Trophoblast cell (in vitro differentiated cells and primary cell): ENCODE measurements at regions not wholly inside any gene's neighbourhood (a gene's known extent, or its start where the extent isn't known, plus 50 kb on each side); places are given as distances from the start of the nearest gene placed in this dataset.
A peak's percentile ranks its signal among the peaks of the same experiment; 100 is the strongest.

Experiments used
- DNase-seq, 2 donors: peaks; one replicate each; pipeline ENCODE4 v3.0.0-alpha.2; 2016
- H2AFZ ChIP-seq: 2 replicates; pipeline ENCODE4 v1.6.1; 2013; ENCODE audit warnings: low read length, moderate library complexity, mild to moderate bottlenecking; ENCODE audit not compliant: insufficient read depth, poor library complexity
- H2AK5ac ChIP-seq: 2 replicates; pipeline ENCODE4 v1.6.1; 2013; ENCODE audit warnings: mild to moderate bottlenecking, low read length
- H2BK120ac ChIP-seq: 2 replicates; pipeline ENCODE4 v1.6.1; 2013; ENCODE audit warnings: low read length, mild to moderate bottlenecking, moderate library complexity; ENCODE audit not compliant: insufficient read depth, poor library complexity
- H2BK12ac ChIP-seq: 2 replicates; pipeline ENCODE4 v1.6.1; 2013; ENCODE audit warnings: mild to moderate bottlenecking, low read length, moderate library complexity
- H2BK5ac ChIP-seq: 2 replicates; pipeline ENCODE4 v1.6.1; 2013; ENCODE audit warnings: low read length, low read depth, moderate library complexity, mild to moderate bottlenecking; ENCODE audit not compliant: poor library complexity
- H3K14ac ChIP-seq: 2 replicates; pipeline ENCODE4 v1.6.1; 2013; ENCODE audit warnings: mild to moderate bottlenecking, low read length
- H3K18ac ChIP-seq: 2 replicates; pipeline ENCODE4 v1.6.1; 2013; ENCODE audit warnings: mild to moderate bottlenecking, low read length
- H3K23ac ChIP-seq: 2 replicates; pipeline ENCODE4 v1.6.1; 2013; ENCODE audit warnings: low read length
- H3K27ac ChIP-seq: 2 replicates; pipeline ENCODE4 v1.5.1; 2013; ENCODE audit warnings: low read depth, mild to moderate bottlenecking, inconsistent platforms, low read length, moderate library complexity
- H3K27me3 ChIP-seq: 2 replicates; pipeline ENCODE4 v1.6.1; 2013; ENCODE audit warnings: inconsistent platforms, mild to moderate bottlenecking, low read length, moderate library complexity; ENCODE audit not compliant: insufficient read depth
- H3K36me3 ChIP-seq, 2 experiments: 1 replicate in 1 of 2; 2 replicates in 1 of 2; pipeline ENCODE4 v1.6.1; 2013; ENCODE audit warnings: low read length in 2 of 2, mild to moderate bottlenecking in 2 of 2, moderate library complexity in 1 of 2; ENCODE audit not compliant: insufficient read depth in 2 of 2, control insufficient read depth in 1 of 2
- H3K4ac ChIP-seq: 2 replicates; pipeline ENCODE4 v1.6.1; 2013; ENCODE audit warnings: low read depth, mild to moderate bottlenecking, low read length, moderate library complexity
- H3K4me1 ChIP-seq, 2 experiments: 1 replicate in 1 of 2; 2 replicates in 1 of 2; pipeline ENCODE4 v1.6.1; 2013; ENCODE audit warnings: low read length in 2 of 2, mild to moderate bottlenecking in 2 of 2, moderate library complexity in 1 of 2; ENCODE audit not compliant: insufficient read depth in 2 of 2, control insufficient read depth in 1 of 2
- H3K4me2 ChIP-seq: 2 replicates; pipeline ENCODE4 v1.6.1; 2013; ENCODE audit warnings: inconsistent platforms, mild to moderate bottlenecking, low read length, moderate library complexity
- H3K4me3 ChIP-seq: 2 replicates; pipeline ENCODE4 v1.5.1; 2013; ENCODE audit warnings: mild to moderate bottlenecking, low read depth, low read length, inconsistent platforms
- H3K79me1 ChIP-seq: one replicate; pipeline ENCODE4 v1.6.1; 2013; ENCODE audit warnings: low read length
- H3K79me2 ChIP-seq: 2 replicates; pipeline ENCODE4 v1.6.1; 2013; ENCODE audit warnings: low read length, mild to moderate bottlenecking; ENCODE audit not compliant: control insufficient read depth, insufficient read depth, poor library complexity
- H3K9ac ChIP-seq: 2 replicates; pipeline ENCODE4 v1.6.1; 2013; ENCODE audit warnings: mild to moderate bottlenecking, low read length
- H3K9me3 ChIP-seq: 2 replicates; pipeline ENCODE4 v1.6.1; 2013; ENCODE audit warnings: low read depth, mild to moderate bottlenecking, control low read depth, inconsistent platforms, low read length; ENCODE audit not compliant: insufficient read depth
- H4K12ac ChIP-seq: 2 replicates; pipeline ENCODE4 v1.6.1; 2013; ENCODE audit warnings: low read depth, mild to moderate bottlenecking, low read length, moderate library complexity
- H4K8ac ChIP-seq: 2 replicates; pipeline ENCODE4 v1.6.1; 2013; ENCODE audit warnings: low read depth, mild to moderate bottlenecking, low read length, moderate library complexity
- H4K91ac ChIP-seq: one replicate; pipeline ENCODE4 v1.6.1; 2013; ENCODE audit warnings: low read depth, mild to moderate bottlenecking, low read length, moderate library complexity
- WGBS: extraction: QIAGEN DNeasy Blood & Tissue Kit; methylation state at CpG from one replicate; pipeline ENCODE4 v1.1.7; 2013; ENCODE audit warnings: missing lambda C conversion rate; ENCODE audit not compliant: insufficient read length, insufficient coverage; ENCODE audit errors: extremely low coverage; 5-methylcytosine and 5-hydroxymethylcytosine counted together

DNA sequence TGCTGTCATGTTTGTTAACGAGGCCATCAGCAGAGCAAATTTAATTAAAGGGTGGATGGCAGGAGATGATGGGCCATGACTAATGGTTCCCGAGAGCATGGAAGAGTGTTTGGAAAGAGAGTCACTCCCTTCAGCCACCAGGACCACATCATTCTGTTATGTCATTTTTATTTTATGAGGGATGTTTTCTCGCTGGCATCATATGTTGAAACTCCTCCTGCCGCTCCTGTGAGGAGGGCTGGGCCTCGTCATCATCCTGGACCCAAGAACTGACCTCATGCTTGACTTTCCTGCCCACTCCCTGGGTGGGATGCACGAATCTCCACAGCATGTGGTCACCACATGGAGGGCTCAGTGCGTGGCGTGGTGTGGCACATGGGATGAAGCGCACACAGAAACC lies 86.4 kb upstream of the FRMD1 start:
- H2AK5ac ChIP-seq: no peak overlapping the region
- H3K79me2 ChIP-seq: no peaks in the 10 kb centered on the region
- H3K4me3 ChIP-seq: no peak overlapping the region
- no peak overlapping the region for H3K4ac ChIP-seq
- H2BK12ac ChIP-seq: no peak overlapping the region
- H3K36me3 ChIP-seq: no peaks in the 10 kb centered on the region
- H3K18ac ChIP-seq: no peak overlapping the region
- H3K4me2 ChIP-seq: no peak overlapping the region
- H2BK5ac ChIP-seq: no peak overlapping the region
- H3K9ac ChIP-seq: no peak overlapping the region
- no peaks in the 10 kb centered on the region for H3K79me1 ChIP-seq
- H2AFZ ChIP-seq: no peak overlapping the region
- H3K23ac ChIP-seq: no peak overlapping the region
- no peak overlapping the region for H3K14ac ChIP-seq
- DNase-seq: no peak
- H3K27me3 ChIP-seq: no peaks in the 10 kb centered on the region
- no peak overlapping the region for H4K12ac ChIP-seq
- H3K4me1 ChIP-seq: peaks cover 8% of the 10 kb centered on the region in 2 experiments
- no peak overlapping the region for H2BK120ac ChIP-seq
- H4K91ac ChIP-seq: no peak overlapping the region
- no peak overlapping the region for H3K27ac ChIP-seq
- peaks cover 9% of the 10 kb centered on the region for H3K9me3 ChIP-seq
- no peak overlapping the region for H4K8ac ChIP-seq
- no CpG with 5 or more reads among the region's 9 CpGs for WGBS

DNA sequence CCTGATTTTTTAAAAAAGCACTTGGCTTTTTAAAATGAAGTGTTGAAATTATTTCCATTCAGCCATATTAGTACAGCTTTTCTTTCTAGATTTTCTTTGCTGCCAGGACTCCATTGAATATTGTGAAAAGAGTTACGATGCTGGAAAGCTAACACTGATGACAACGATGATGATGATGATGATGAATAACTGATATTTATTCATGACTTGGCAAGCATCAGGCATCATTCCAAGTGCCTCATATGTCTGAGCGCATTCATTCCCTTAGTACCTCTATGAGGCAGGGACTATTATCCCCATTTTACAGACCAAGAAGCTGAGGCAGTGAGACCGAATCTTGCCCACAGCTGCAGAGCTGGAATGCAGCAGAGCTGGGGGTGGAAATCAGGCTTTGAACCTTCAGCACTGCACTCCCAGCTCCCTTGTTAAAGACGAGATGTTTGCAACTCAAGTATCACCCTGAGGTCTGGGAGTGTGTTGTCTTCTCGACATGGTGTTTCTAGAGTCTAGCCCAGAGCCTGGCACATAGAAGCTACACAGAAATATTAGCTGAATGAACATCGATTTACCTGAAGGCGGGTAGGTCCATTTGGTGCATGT lies 85.5 kb upstream of the FRMD1 start:
- no peaks in the 10 kb centered on the region for H3K36me3 ChIP-seq
- no peak overlapping the region for H2BK120ac ChIP-seq
- no peak overlapping the region for H3K27ac ChIP-seq
- no peak overlapping the region for H4K12ac ChIP-seq
- H3K27me3 ChIP-seq: no peaks in the 10 kb centered on the region
- H3K9me3 ChIP-seq: peaks cover 9% of the 10 kb centered on the region
- no peak overlapping the region for H4K8ac ChIP-seq
- no peak overlapping the region for H3K4me2 ChIP-seq
- H3K9ac ChIP-seq: no peak overlapping the region
- no peak overlapping the region for H2BK12ac ChIP-seq
- no peak overlapping the region for H3K14ac ChIP-seq
- no peak overlapping the region for H3K23ac ChIP-seq
- peak in 1 of 2 donors; percentile 16 for DNase-seq
- H3K18ac ChIP-seq: no peak overlapping the region
- no peak overlapping the region for H2AFZ ChIP-seq
- H3K4me3 ChIP-seq: no peak overlapping the region
- H3K4ac ChIP-seq: no peak overlapping the region
- H2BK5ac ChIP-seq: no peak overlapping the region
- no peak overlapping the region for H2AK5ac ChIP-seq
- no CpG with 5 or more reads among the region's 8 CpGs for WGBS
- H3K4me1 ChIP-seq: peaks cover 8% of the 10 kb centered on the region in 2 experiments
- no peaks in the 10 kb centered on the region for H3K79me1 ChIP-seq
- H4K91ac ChIP-seq: no peak overlapping the region
- H3K79me2 ChIP-seq: no peaks in the 10 kb centered on the region

DNA sequence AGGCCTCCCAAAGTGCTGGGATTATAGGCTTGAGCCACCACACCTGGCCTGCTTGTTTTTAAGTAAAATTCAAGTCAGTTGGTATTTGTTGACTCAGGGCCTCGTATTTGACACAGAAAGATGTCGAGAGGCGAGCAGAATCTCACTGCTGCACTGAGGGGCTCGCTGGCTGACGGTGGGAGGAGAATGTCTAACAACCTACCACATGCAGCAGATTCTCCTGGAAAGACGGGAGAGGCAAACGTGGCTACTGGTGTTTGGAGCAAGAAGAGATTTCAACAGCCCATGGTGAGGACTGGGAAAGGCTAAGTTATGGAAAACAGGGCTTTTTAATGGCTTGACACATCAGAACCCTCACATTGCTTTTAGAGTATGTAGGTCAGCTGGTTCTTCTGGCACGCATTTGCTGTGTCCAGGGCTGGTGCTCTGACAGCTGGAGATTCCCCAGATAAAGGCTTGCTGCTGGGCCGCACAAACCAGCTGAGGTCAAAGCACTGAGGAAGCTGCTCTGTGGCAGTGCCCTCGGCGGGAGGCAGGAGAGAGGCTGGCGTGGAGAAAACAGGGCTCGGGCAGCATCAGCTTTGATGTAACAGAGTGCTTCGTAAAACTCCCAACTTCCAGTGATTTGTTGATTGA lies 84.2 kb upstream of the FRMD1 start:
- H3K9ac ChIP-seq: no peak overlapping the region
- no peak overlapping the region for H3K27ac ChIP-seq
- H3K23ac ChIP-seq: no peak overlapping the region
- no peak overlapping the region for H3K4me3 ChIP-seq
- peaks cover 8% of the 10 kb centered on the region in 2 experiments for H3K4me1 ChIP-seq
- H2AFZ ChIP-seq: no peak overlapping the region
- no CpG with 5 or more reads among the region's 14 CpGs for WGBS
- H2BK5ac ChIP-seq: no peak overlapping the region
- no peak overlapping the region for H3K4ac ChIP-seq
- peaks cover 9% of the 10 kb centered on the region for H3K9me3 ChIP-seq
- no peak overlapping the region for H2BK12ac ChIP-seq
- no peak overlapping the region for H2BK120ac ChIP-seq
- H3K36me3 ChIP-seq: no peaks in the 10 kb centered on the region
- peak; percentile 85 to 90 for DNase-seq
- H4K8ac ChIP-seq: no peak overlapping the region
- no peak overlapping the region for H3K4me2 ChIP-seq
- no peak overlapping the region for H2AK5ac ChIP-seq
- no peak overlapping the region for H4K91ac ChIP-seq
- H3K14ac ChIP-seq: no peak overlapping the region
- no peak overlapping the region for H4K12ac ChIP-seq
- H3K79me2 ChIP-seq: no peaks in the 10 kb centered on the region
- no peak overlapping the region for H3K18ac ChIP-seq
- no peaks in the 10 kb centered on the region for H3K79me1 ChIP-seq
- H3K27me3 ChIP-seq: no peaks in the 10 kb centered on the region

DNA sequence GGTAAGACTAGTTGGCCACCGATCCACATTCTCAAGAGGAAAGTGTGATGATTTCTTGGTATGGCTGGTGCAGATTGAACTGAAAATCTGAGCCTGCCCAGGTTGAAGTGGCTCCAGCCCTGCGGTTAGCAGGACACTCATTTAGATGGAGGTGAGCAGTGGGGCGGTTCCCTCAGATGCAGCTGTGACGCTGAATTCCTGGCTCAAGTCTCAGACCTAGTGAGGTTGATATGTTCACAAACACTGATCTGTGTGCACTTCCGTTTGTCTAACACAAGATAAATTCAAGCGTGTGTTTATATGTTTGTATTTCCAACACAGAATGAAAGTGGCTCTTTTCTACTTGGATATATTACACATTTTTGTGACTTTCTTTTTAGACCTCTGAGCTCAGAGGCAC lies 83.4 kb upstream of the FRMD1 start:
- Histone ChIP-seq H3K23ac (no peak overlapping the region), H3K18ac (no peak overlapping the region), H3K79me1 (no peaks in the 10 kb centered on the region), H4K91ac (no peak overlapping the region), H3K4me3 (no peak overlapping the region), H3K27me3 (no peaks in the 10 kb centered on the region), H3K4ac (no peak overlapping the region), H3K79me2 (no peaks in the 10 kb centered on the region), H2AFZ (no peak overlapping the region), H3K14ac (no peak overlapping the region), H2AK5ac (no peak overlapping the region), H2BK12ac (no peak overlapping the region), H2BK5ac (no peak overlapping the region), H3K27ac (no peak overlapping the region), H3K36me3 (no peaks in the 10 kb centered on the region), H4K8ac (no peak overlapping the region), H3K9ac (no peak overlapping the region), H2BK120ac (no peak overlapping the region), H4K12ac (no peak overlapping the region), H3K4me2 (no peak overlapping the region), H3K4me1 (peaks cover 10 to 13% of the 10 kb centered on the region in 2 experiments), H3K9me3 (peaks cover 9% of the 10 kb centered on the region)
- DNase-seq: peak in 1 of 2 donors; percentile 47
- no CpG with 5 or more reads among the region's 6 CpGs for WGBS
